GM12892 (cell line): ENCODE measurements at regions not wholly inside any gene's neighbourhood (a gene's known extent, or its start where the extent isn't known, plus 50 kb on each side); places are given as distances from the start of the nearest gene placed in this dataset.

Source experiments
- POLR2A ChIP-seq: IDR thresholded peaks from 2 replicates; pipeline ENCODE4 v1.6.1; 2011; ENCODE audit warnings: low read depth, low read length, control low read depth
- TAF1 ChIP-seq: IDR thresholded peaks from 2 replicates; pipeline ENCODE4 v1.6.1; 2011; ENCODE audit warnings: low read depth, mild to moderate bottlenecking, control low read depth, low read length, borderline replicate concordance

- no peak for TF ChIP-seq POLR2A
- no peak for TF ChIP-seq TAF1
These were observed 66.8 kb downstream of the DOP1B start for GRCh38 chr21:36223451-36223850.
